HCT116 (cell line): ENCODE measurements at regions not wholly inside any gene's neighbourhood (a gene's known extent, or its start where the extent isn't known, plus 50 kb on each side); places are given as distances from the start of the nearest gene placed in this dataset.

Experiments
- ATAC-seq: fragments of 200-7000 bp; cut with Tn5 transposase; 2 replicates; pipeline ENCODE4 v1.9.1; 2020; ENCODE audit warnings: mild to moderate bottlenecking, moderate library complexity
- BruUV-seq: library from RNA; stranded (reverse); fragments of 400-500 nt; replicated peaks from 2 replicates; lab custom pipeline; 2021; lab: Mats Ljungman, UMichigan
- CTCF ChIA-PET: fragments of 300-600 bp; sonication (Branson Sonifier 250); formaldehyde crosslinking; loops from one replicate; lab custom pipeline; 2021; ENCODE audit warnings: antibody characterized with exemption; lab: Charles Lee
- POLR2A ChIA-PET: fragments of 300-600, 350-600 bp; sonication (Branson Sonifier 250); formaldehyde crosslinking; loops from one replicate; lab custom pipeline; 2021; ENCODE audit warnings: antibody characterized with exemption; lab: Charles Lee
- RAD21 ChIA-PET, 2 experiments: fragments of 300-600 bp; sonication (Branson Sonifier 250); formaldehyde crosslinking; loops; one replicate each; lab custom pipeline; 2023; ENCODE audit warnings: low total read pairs in 2 of 2; ENCODE audit not compliant: uncharacterized antibody in 2 of 2, unreplicated experiment in 2 of 2, low non-redundant PET in 1 of 2; lab: Charles Lee
- DNase-seq: peaks from one replicate; pipeline ENCODE4 v3.0.0-alpha.2; 2010; ENCODE audit warnings: low read depth, low spot score
- H2AFZ ChIP-seq: fragments of 200-600 bp; shearing (Covaris generic), sonication (generic); 2 replicates; pipeline ENCODE4 v1.6.1; 2017; ENCODE audit warnings: low read depth, mixed run types, mixed read lengths, antibody characterized with exemption, low read length; ENCODE audit not compliant: poor library complexity, severe bottlenecking
- H3K27ac ChIP-seq: 2 replicates; pipeline ENCODE4 v1.5.1; 2012; ENCODE audit warnings: low read depth, low read length
- H3K27me3 ChIP-seq: fragments of 200-600 bp; sonication (generic); 2 replicates; pipeline ENCODE4 v1.6.1; 2016; ENCODE audit warnings: mixed run types, low read length, mixed read lengths; ENCODE audit not compliant: insufficient read depth
- H3K36me3 ChIP-seq, 2 experiments: fragments of 200-500 bp in 1 of 2; fragments of 200-600 bp in 1 of 2; sonication (Bioruptor generic) in 1 of 2; sonication (generic) in 1 of 2; 2 replicates each; pipeline versions ENCODE4 v1.5.1 to v1.6.1; 2014 to 2016; ENCODE audit warnings: low read length in 2 of 2, inconsistent platforms in 1 of 2, mixed read lengths in 1 of 2, mixed run types in 1 of 2; ENCODE audit not compliant: insufficient read depth in 2 of 2, control insufficient read depth in 1 of 2
- H3K4me1 ChIP-seq, 2 experiments: fragments of 200-600 bp in 1 of 2; sonication (generic) in 1 of 2; 2 replicates each; pipeline versions ENCODE4 v1.5.1 to v1.6.1; 2012 to 2017; ENCODE audit warnings: low read length in 2 of 2, inconsistent platforms in 1 of 2, mild to moderate bottlenecking in 1 of 2, mixed read lengths in 1 of 2, mixed run types in 1 of 2, moderate library complexity in 1 of 2; ENCODE audit not compliant: insufficient read depth in 2 of 2, control insufficient read depth in 1 of 2
- H3K4me2 ChIP-seq: fragments of 200-600 bp; sonication (generic); 2 replicates; pipeline ENCODE4 v1.6.1; 2017; ENCODE audit warnings: mixed run types, low read length, mixed read lengths
- H3K4me3 ChIP-seq, 2 experiments: fragments of 200-600 bp in 1 of 2; sonication (generic) in 1 of 2; replicated peaks in 1 of 2; 2 replicates each; pipeline ENCODE4 v1.5.1; 2011 to 2016; ENCODE audit warnings: low read length in 2 of 2, control low read depth in 1 of 2, low read depth in 1 of 2, mild to moderate bottlenecking in 1 of 2, mixed read lengths in 1 of 2, mixed run types in 1 of 2
- H3K79me2 ChIP-seq: fragments of 200-600 bp; sonication (generic); 2 replicates; pipeline ENCODE4 v1.6.1; 2017; ENCODE audit warnings: mild to moderate bottlenecking, mixed run types, low read length, moderate library complexity, mixed read lengths; ENCODE audit not compliant: insufficient read depth
- H3K9ac ChIP-seq: fragments of 200-600 bp; sonication (generic); 2 replicates; pipeline ENCODE4 v1.6.1; 2016; ENCODE audit warnings: low read length, mixed read lengths
- H3K9me2 ChIP-seq: fragments of 200-600 bp; sonication (generic), shearing (Covaris generic); 2 replicates; pipeline ENCODE4 v1.6.1; 2017; ENCODE audit warnings: mixed run types, mild to moderate bottlenecking, moderate library complexity; ENCODE audit not compliant: insufficient read depth
- H3K9me3 ChIP-seq, 2 experiments: fragments of 200-500 bp in 1 of 2; fragments of 200-600 bp in 1 of 2; sonication (Bioruptor generic) in 1 of 2; sonication (generic) in 1 of 2; 2 replicates each; pipeline ENCODE4 v1.6.1; 2014 to 2017; ENCODE audit warnings: low read length in 2 of 2, mixed read lengths in 2 of 2, inconsistent platforms in 1 of 2, low read depth in 1 of 2, mild to moderate bottlenecking in 1 of 2, mixed run types in 1 of 2, moderate library complexity in 1 of 2; ENCODE audit not compliant: control insufficient read depth in 1 of 2, insufficient read depth in 1 of 2
- H4K20me1 ChIP-seq: fragments of 200-600 bp; sonication (generic), shearing (Covaris generic); 2 replicates; pipeline ENCODE4 v1.6.1; 2017; ENCODE audit warnings: mixed run types, mild to moderate bottlenecking, moderate library complexity; ENCODE audit not compliant: insufficient read depth
- CEBPB ChIP-seq: IDR thresholded peaks from 2 replicates; pipeline ENCODE4 v1.6.1; 2012; ENCODE audit warnings: low read depth
- CTCF ChIP-seq, 3 experiments: fragments of 200-600 bp in 1 of 3; sonication (generic) in 1 of 3; IDR thresholded peaks in 2 of 3; conservative IDR thresholded peaks in 1 of 3; 2 replicates each; pipeline ENCODE4 v1.5.1; 2012 to 2017; ENCODE audit warnings: low read depth in 2 of 3, low read length in 2 of 3, antibody characterized with exemption in 1 of 3, borderline replicate concordance in 1 of 3, control low read depth in 1 of 3, mild to moderate bottlenecking in 1 of 3, mixed read lengths in 1 of 3, mixed run types in 1 of 3, moderate library complexity in 1 of 3; ENCODE audit not compliant: insufficient read depth in 1 of 3
- ELF1 ChIP-seq: IDR thresholded peaks from 2 replicates; pipeline ENCODE4 v1.6.1; 2012; ENCODE audit warnings: low read depth, borderline replicate concordance
- EZH2 ChIP-seq: fragments of 200-600 bp; sonication (generic); IDR thresholded peaks from 2 replicates; pipeline ENCODE4 v1.6.1; 2017; ENCODE audit warnings: antibody characterized with exemption, mixed run types
- EZH2phosphoT487 ChIP-seq: fragments of 200-600 bp; IDR thresholded peaks from 2 replicates; pipeline ENCODE4 v1.6.1; 2018; ENCODE audit warnings: antibody characterized with exemption, borderline replicate concordance
- MAX ChIP-seq: IDR thresholded peaks from 2 replicates; pipeline ENCODE4 v1.6.1; 2012
- POLR2A ChIP-seq: IDR thresholded peaks from 2 replicates; pipeline ENCODE4 v1.7.0; 2011; ENCODE audit warnings: borderline replicate concordance; ENCODE audit not compliant: insufficient read depth, insufficient read length; ENCODE audit errors: extremely low read depth
- POLR2AphosphoS5 ChIP-seq: IDR thresholded peaks from 2 replicates; pipeline ENCODE4 v1.6.1; 2011; ENCODE audit warnings: mild to moderate bottlenecking, low read depth, low read length, moderate library complexity
- SIN3A ChIP-seq: IDR thresholded peaks from 2 replicates; pipeline ENCODE4 v1.6.1; 2012; ENCODE audit warnings: low read depth
- SP1 ChIP-seq: IDR thresholded peaks from 2 replicates; pipeline ENCODE4 v1.6.1; 2012; ENCODE audit warnings: low read depth
- SRF ChIP-seq: IDR thresholded peaks from 2 replicates; pipeline ENCODE4 v1.6.1; 2012; ENCODE audit warnings: low read depth
- YY1 ChIP-seq: IDR thresholded peaks from 2 replicates; pipeline ENCODE4 v1.6.1; 2011; ENCODE audit warnings: low read length, low read depth, moderate library complexity, mild to moderate bottlenecking; ENCODE audit not compliant: insufficient replicate concordance; ENCODE audit errors: extremely low read depth
- ZBTB33 ChIP-seq: IDR thresholded peaks from 2 replicates; pipeline ENCODE4 v1.6.1; 2011; ENCODE audit warnings: mild to moderate bottlenecking, low read length, moderate library complexity; ENCODE audit not compliant: insufficient replicate concordance; ENCODE audit errors: extremely low read depth
- ZFX ChIP-seq: fragments of 450-650 bp; IDR thresholded peaks from 2 replicates; pipeline ENCODE4 v1.6.1; 2017
- intact Hi-C: fragments of 100-400 bp; cut with micrococcal nuclease; formaldehyde crosslinking; loops from 2 replicates; pipeline ENCODE4 v1.10.0; 2022

- no peak for TF ChIP-seq CTCF (IDR thresholded peaks at IDR 0.05 in 2 of 3, conservative IDR thresholded peaks at IDR 0.05 in 1 of 3; ENCODE audit: borderline replicate concordance in 1 of 3, insufficient read depth in 1 of 3, low read depth in 2 of 3, low read length in 2 of 3)
- TF ChIP-seq YY1 = no peak
- no peak for TF ChIP-seq ZFX
- no peak for TF ChIP-seq SIN3A
- no peak for TF ChIP-seq ELF1
- TF ChIP-seq POLR2A = no peak
- TF ChIP-seq, all 23 proteins: peak for 0
These were observed 70.3 kb upstream of the GALNT15 start (continued) for GRCh38 chr3:16104156-16104555.

GRCh38 chr3:16106050-16106449 lies 68.4 kb upstream of the GALNT15 start:
- CTCF ChIA-PET = no interaction called here
- intact Hi-C loops = no loop called here
- TF ChIP-seq YY1 (no peak), CEBPB (no peak), SRF (no peak), POLR2AphosphoS5 (no peak), CTCF (IDR thresholded peaks at IDR 0.05 in 2 of 3, conservative IDR thresholded peaks at IDR 0.05 in 1 of 3; ENCODE audit: borderline replicate concordance in 1 of 3, insufficient read depth in 1 of 3, low read depth in 2 of 3, low read length in 2 of 3) (no peak), ZFX (no peak), MAX (no peak), ELF1 (no peak), EZH2phosphoT487 (no peak), ZBTB33 (no peak), SP1 (no peak), EZH2 (no peak)

More at GRCh38 chr3:16106050-16106449, 68.4 kb upstream of the GALNT15 start:
- H3K36me3 ChIP-seq = no peaks in the 10 kb centered on the region
- no peak overlapping the region for H3K9ac ChIP-seq
- POLR2A ChIA-PET = no interaction called here
- DNase-seq (no peak), ATAC-seq (no peak)
- H3K9me3 ChIP-seq = no peaks in the 10 kb centered on the region
- no TSS peak for BruUV-seq
- no peak overlapping the region for H3K27ac ChIP-seq
- no peaks in the 10 kb centered on the region for H3K27me3 ChIP-seq
- no peak overlapping the region for H3K4me2 ChIP-seq
- no peak overlapping the region for H3K4me3 ChIP-seq
- RAD21 ChIA-PET = no interaction called here
- H3K9me2 ChIP-seq = no peaks in the 10 kb centered on the region
- H2AFZ ChIP-seq = no peak overlapping the region
- peaks cover 12 to 28% of the 10 kb centered on the region in 2 experiments for H3K4me1 ChIP-seq
- no peaks in the 10 kb centered on the region for H4K20me1 ChIP-seq
- H3K79me2 ChIP-seq = no peaks in the 10 kb centered on the region
